Panc1 (cell line): ENCODE measurements at regions not wholly inside any gene's neighbourhood (a gene's known extent, or its start where the extent isn't known, plus 50 kb on each side); places are given as distances from the start of the nearest gene placed in this dataset.

Experiments
- ATAC-seq: fragments of 200-7000 bp; cut with Tn5 transposase; 2 replicates; pipeline ENCODE4 v1.9.1; 2020; ENCODE audit warnings: mild to moderate bottlenecking, moderate library complexity
- BruUV-seq: library from RNA; stranded (reverse); fragments of 400-500 nt; replicated peaks from 2 replicates; lab custom pipeline; 2021; lab: Mats Ljungman, UMichigan
- CTCF ChIA-PET: fragments of 300-600 bp; sonication (Branson Sonifier 250); formaldehyde crosslinking; loops from one replicate; lab custom pipeline; 2022; ENCODE audit warnings: antibody characterized with exemption; lab: Charles Lee
- POLR2A ChIA-PET: fragments of 300-600 bp; sonication (Branson Sonifier 250); formaldehyde crosslinking; loops from one replicate; lab custom pipeline; 2022; ENCODE audit warnings: antibody characterized with exemption; lab: Charles Lee
- DNase-seq: peaks from one replicate; pipeline ENCODE4 v3.0.0-alpha.2; 2010; ENCODE audit warnings: low read depth, low spot score
- H3K27ac ChIP-seq: 2 replicates; pipeline ENCODE4 v1.5.1; 2011; ENCODE audit warnings: mild to moderate bottlenecking, low read length, inconsistent platforms
- H3K27me3 ChIP-seq: fragments of 200-500 bp; sonication (Bioruptor generic); 2 replicates; pipeline ENCODE4 v1.6.0; 2014; ENCODE audit warnings: low read length, inconsistent platforms; ENCODE audit not compliant: control insufficient read depth, insufficient read depth
- H3K36me3 ChIP-seq: fragments of 200-500 bp; sonication (Bioruptor generic); 2 replicates; pipeline ENCODE4 v1.5.1; 2014; ENCODE audit warnings: inconsistent platforms, mild to moderate bottlenecking, low read length, moderate library complexity; ENCODE audit not compliant: control insufficient read depth, insufficient read depth
- H3K4me1 ChIP-seq: 2 replicates; pipeline ENCODE4 v1.5.1; 2011; ENCODE audit warnings: inconsistent platforms, mild to moderate bottlenecking, low read length, moderate library complexity; ENCODE audit not compliant: control insufficient read depth, insufficient read depth
- H3K4me3 ChIP-seq, 2 experiments: 2 replicates each; pipeline ENCODE4 v1.5.1; 2011 to 2012; ENCODE audit warnings: low read depth in 2 of 2, low read length in 2 of 2, mild to moderate bottlenecking in 2 of 2, inconsistent platforms in 1 of 2, moderate library complexity in 1 of 2
- H3K9me3 ChIP-seq: fragments of 200-500 bp; sonication (Bioruptor generic); 2 replicates; pipeline ENCODE4 v1.5.1; 2014; ENCODE audit warnings: low read depth, mild to moderate bottlenecking, inconsistent platforms, low read length, moderate library complexity; ENCODE audit not compliant: control insufficient read depth, insufficient read depth
- POLR2AphosphoS5 ChIP-seq: IDR thresholded peaks from 2 replicates; pipeline ENCODE4 v1.6.1; 2012; ENCODE audit warnings: mild to moderate bottlenecking, low read depth, low read length, moderate library complexity
- SIN3A ChIP-seq: IDR thresholded peaks from 2 replicates; pipeline ENCODE4 v1.6.1; 2012; ENCODE audit warnings: low read depth, mild to moderate bottlenecking, low read length, moderate library complexity, borderline replicate concordance; ENCODE audit not compliant: insufficient read depth
- TCF7L2 ChIP-seq: IDR thresholded peaks from 2 replicates; pipeline ENCODE4 v1.6.1; 2011; ENCODE audit warnings: mild to moderate bottlenecking, low read depth, low read length, inconsistent platforms
- in situ Hi-C: cut with HindIII; loops from 2 replicates; pipeline ENCODE4 v1.10.0; 2016; ENCODE audit warnings: low sequenced_read_pairs, low pct_unique_long_range_greater_than_20kb
- intact Hi-C: fragments of 100-400 bp; cut with micrococcal nuclease; formaldehyde crosslinking; loops from one replicate; pipeline ENCODE4 v1.10.0; 2022; ENCODE audit not compliant: unreplicated experiment
- TF ChIP-seq, protein P1 (sequence below), 2 experiments: IDR thresholded peaks; 2 replicates each; pipeline ENCODE4 v1.6.1; 2011 to 2012; ENCODE audit warnings: low read depth in 2 of 2, control low read depth in 1 of 2, low read length in 1 of 2, mild to moderate bottlenecking in 1 of 2, moderate library complexity in 1 of 2; ENCODE audit not compliant: insufficient read depth in 1 of 2
- TF ChIP-seq, protein P2 (sequence below): fragments of 450-650 bp; IDR thresholded peaks from 2 replicates; pipeline ENCODE4 v1.5.1; 2017; ENCODE audit warnings: mild to moderate bottlenecking

GRCh38 chr1:2879591-2879990, 78.1 kb upstream of the TTC34 start:
- no peaks in the 10 kb centered on the region; the same call in 1 of the 2 replicates for H3K27me3 ChIP-seq
- POLR2A ChIA-PET, result no interaction called here

DNA sequence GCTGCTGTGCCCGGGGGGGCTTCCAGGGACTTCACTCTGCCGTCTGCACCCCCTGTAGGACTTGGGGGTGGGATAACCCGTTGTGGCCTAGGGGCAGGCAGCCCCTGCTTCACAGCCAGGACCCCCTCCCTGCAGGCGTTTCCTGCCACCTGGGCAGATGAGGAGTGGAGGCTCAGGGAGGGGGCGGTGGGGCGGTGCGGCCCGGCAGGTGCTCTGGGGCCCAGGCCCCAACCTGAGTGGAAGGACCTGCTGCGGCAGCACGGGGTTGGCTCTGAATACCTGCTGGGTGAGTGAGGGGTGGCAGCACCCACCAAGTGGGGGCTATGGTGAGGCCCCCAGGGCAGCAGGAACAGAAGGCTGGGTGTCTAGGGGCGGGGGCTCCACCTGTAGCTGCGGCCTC, 78.6 kb upstream of the TTC34 start:
- CTCF ChIA-PET, result no interaction called here
- no peaks in the 10 kb centered on the region for H3K9me3 ChIP-seq

More at GRCh38 chr1:2879591-2879990, 78.1 kb upstream of the TTC34 start:
- no peak for TF ChIP-seq TCF7L2
- TF ChIP-seq, protein P1, sequence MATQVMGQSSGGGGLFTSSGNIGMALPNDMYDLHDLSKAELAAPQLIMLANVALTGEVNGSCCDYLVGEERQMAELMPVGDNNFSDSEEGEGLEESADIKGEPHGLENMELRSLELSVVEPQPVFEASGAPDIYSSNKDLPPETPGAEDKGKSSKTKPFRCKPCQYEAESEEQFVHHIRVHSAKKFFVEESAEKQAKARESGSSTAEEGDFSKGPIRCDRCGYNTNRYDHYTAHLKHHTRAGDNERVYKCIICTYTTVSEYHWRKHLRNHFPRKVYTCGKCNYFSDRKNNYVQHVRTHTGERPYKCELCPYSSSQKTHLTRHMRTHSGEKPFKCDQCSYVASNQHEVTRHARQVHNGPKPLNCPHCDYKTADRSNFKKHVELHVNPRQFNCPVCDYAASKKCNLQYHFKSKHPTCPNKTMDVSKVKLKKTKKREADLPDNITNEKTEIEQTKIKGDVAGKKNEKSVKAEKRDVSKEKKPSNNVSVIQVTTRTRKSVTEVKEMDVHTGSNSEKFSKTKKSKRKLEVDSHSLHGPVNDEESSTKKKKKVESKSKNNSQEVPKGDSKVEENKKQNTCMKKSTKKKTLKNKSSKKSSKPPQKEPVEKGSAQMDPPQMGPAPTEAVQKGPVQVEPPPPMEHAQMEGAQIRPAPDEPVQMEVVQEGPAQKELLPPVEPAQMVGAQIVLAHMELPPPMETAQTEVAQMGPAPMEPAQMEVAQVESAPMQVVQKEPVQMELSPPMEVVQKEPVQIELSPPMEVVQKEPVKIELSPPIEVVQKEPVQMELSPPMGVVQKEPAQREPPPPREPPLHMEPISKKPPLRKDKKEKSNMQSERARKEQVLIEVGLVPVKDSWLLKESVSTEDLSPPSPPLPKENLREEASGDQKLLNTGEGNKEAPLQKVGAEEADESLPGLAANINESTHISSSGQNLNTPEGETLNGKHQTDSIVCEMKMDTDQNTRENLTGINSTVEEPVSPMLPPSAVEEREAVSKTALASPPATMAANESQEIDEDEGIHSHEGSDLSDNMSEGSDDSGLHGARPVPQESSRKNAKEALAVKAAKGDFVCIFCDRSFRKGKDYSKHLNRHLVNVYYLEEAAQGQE (IDR thresholded peaks at IDR 0.05; ENCODE audit: insufficient read depth in 1 of 2, low read depth in 2 of 2, low read length in 1 of 2), result no peak
- TF ChIP-seq POLR2AphosphoS5, result no peak
- TF ChIP-seq, protein P2, sequence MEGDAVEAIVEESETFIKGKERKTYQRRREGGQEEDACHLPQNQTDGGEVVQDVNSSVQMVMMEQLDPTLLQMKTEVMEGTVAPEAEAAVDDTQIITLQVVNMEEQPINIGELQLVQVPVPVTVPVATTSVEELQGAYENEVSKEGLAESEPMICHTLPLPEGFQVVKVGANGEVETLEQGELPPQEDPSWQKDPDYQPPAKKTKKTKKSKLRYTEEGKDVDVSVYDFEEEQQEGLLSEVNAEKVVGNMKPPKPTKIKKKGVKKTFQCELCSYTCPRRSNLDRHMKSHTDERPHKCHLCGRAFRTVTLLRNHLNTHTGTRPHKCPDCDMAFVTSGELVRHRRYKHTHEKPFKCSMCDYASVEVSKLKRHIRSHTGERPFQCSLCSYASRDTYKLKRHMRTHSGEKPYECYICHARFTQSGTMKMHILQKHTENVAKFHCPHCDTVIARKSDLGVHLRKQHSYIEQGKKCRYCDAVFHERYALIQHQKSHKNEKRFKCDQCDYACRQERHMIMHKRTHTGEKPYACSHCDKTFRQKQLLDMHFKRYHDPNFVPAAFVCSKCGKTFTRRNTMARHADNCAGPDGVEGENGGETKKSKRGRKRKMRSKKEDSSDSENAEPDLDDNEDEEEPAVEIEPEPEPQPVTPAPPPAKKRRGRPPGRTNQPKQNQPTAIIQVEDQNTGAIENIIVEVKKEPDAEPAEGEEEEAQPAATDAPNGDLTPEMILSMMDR, result no peak
- TF ChIP-seq SIN3A, result no peak
- in situ Hi-C loops, result no loop called here
- intact Hi-C loops, result no loop called here
- Histone ChIP-seq H3K9me3 (no peaks in the 10 kb centered on the region), H3K27ac (no peak overlapping the region), H3K36me3 (no peaks in the 10 kb centered on the region), H3K4me3 (no peak overlapping the region), H3K4me1 (peaks cover 8% of the 10 kb centered on the region)
- CTCF ChIA-PET, result no interaction called here
- no peak for ATAC-seq
- BruUV-seq, result no TSS peak
- DNase-seq, result no peak

More for the DNA sequence above, 78.6 kb upstream of the TTC34 start:
- Histone ChIP-seq H3K4me3 (no peak overlapping the region), H3K36me3 (no peaks in the 10 kb centered on the region), H3K27me3 (no peaks in the 10 kb centered on the region; the same call in 1 of the 2 replicates), H3K4me1 (peaks cover 7% of the 10 kb centered on the region), H3K27ac (no peak overlapping the region)
- ATAC-seq, result no peak
- intact Hi-C loops (no loop called here), in situ Hi-C loops (no loop called here)
- no TSS peak for BruUV-seq
- no peak for DNase-seq
- TF ChIP-seq, protein P1 (IDR thresholded peaks at IDR 0.05; ENCODE audit: insufficient read depth in 1 of 2, low read depth in 2 of 2, low read length in 1 of 2), result no peak
- TF ChIP-seq SIN3A (no peak), POLR2AphosphoS5 (no peak), TCF7L2 (no peak)
- TF ChIP-seq, protein P2, result no peak
- POLR2A ChIA-PET, result no interaction called here
